ENCODE measurements at regions not wholly inside any gene's neighbourhood (a gene's known extent, or its start where the extent isn't known, plus 50 kb on each side); places are given as distances from the start of the nearest gene placed in this dataset.

GRCh38 chr13:106382534-106382933, 152.9 kb downstream of the EFNB2 start:
- no peak for TF ChIP-seq CTCF (conservative IDR thresholded peaks at IDR 0.05; ENCODE audit: low read length)
- no peak for TF ChIP-seq EZH2phosphoT487 (IDR thresholded peaks at IDR 0.05; ENCODE audit: borderline replicate concordance, low read depth, low read length)

Data from OCI-LY7 (cell line).